BE2C (cell line): ENCODE measurements at regions not wholly inside any gene's neighbourhood (a gene's known extent, or its start where the extent isn't known, plus 50 kb on each side); places are given as distances from the start of the nearest gene placed in this dataset.

Source experiments
- DNase-seq: peaks from one replicate; pipeline ENCODE4 v3.0.0-alpha.2; 2020
- H3K27me3 ChIP-seq: fragments of 250-450 bp; sonication (Bioruptor Pico); 2 replicates; pipeline ENCODE4 v1.5.1; 2020; ENCODE audit warnings: mild to moderate bottlenecking
- H3K36me3 ChIP-seq: fragments of 250-450 bp; sonication (Bioruptor Pico); 2 replicates; pipeline ENCODE4 v1.5.1; 2020; ENCODE audit warnings: mild to moderate bottlenecking
- H3K4me1 ChIP-seq: fragments of 250-450 bp; sonication (Bioruptor Pico); 2 replicates; pipeline ENCODE4 v1.5.1; 2020
- H3K4me3 ChIP-seq: 2 replicates; pipeline ENCODE4 v1.5.1; 2011; ENCODE audit warnings: low read depth, low read length
- H3K9me3 ChIP-seq: fragments of 250-450 bp; sonication (Bioruptor Pico); 2 replicates; pipeline ENCODE4 v1.5.1; 2020
- TF ChIP-seq, protein P1 (sequence below): IDR thresholded peaks from 2 replicates; pipeline ENCODE4 v1.5.1; 2012; ENCODE audit warnings: mild to moderate bottlenecking, low read depth, low read length

DNA sequence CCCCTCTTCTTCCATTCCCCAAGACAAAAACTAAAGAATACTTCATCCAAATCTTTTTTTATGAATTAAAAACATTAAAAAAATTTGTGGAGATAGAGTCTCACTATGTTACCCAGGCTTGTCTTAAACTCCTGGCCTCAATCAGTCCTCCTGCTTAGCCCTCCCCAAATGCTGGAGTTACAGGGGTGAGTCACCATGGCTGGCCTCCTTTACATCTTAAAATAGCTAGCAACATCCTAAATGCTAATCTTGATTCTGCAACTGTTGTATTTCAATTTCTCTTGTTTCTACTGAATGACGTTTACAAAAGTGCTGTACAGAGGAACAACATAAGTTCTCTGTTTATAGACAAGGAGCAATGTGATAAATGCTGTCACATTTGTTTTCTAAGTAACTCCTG is 483.5 kb downstream of the ADGRL2 start:
- Histone ChIP-seq H3K9me3 (no peaks in the 10 kb centered on the region), H3K4me3 (no peak overlapping the region), H3K36me3 (no peaks in the 10 kb centered on the region), H3K27me3 (no peaks in the 10 kb centered on the region), H3K4me1 (no peaks in the 10 kb centered on the region)
- DNase-seq, result no peak
- TF ChIP-seq, protein P1, sequence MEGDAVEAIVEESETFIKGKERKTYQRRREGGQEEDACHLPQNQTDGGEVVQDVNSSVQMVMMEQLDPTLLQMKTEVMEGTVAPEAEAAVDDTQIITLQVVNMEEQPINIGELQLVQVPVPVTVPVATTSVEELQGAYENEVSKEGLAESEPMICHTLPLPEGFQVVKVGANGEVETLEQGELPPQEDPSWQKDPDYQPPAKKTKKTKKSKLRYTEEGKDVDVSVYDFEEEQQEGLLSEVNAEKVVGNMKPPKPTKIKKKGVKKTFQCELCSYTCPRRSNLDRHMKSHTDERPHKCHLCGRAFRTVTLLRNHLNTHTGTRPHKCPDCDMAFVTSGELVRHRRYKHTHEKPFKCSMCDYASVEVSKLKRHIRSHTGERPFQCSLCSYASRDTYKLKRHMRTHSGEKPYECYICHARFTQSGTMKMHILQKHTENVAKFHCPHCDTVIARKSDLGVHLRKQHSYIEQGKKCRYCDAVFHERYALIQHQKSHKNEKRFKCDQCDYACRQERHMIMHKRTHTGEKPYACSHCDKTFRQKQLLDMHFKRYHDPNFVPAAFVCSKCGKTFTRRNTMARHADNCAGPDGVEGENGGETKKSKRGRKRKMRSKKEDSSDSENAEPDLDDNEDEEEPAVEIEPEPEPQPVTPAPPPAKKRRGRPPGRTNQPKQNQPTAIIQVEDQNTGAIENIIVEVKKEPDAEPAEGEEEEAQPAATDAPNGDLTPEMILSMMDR, result no peak

DNA sequence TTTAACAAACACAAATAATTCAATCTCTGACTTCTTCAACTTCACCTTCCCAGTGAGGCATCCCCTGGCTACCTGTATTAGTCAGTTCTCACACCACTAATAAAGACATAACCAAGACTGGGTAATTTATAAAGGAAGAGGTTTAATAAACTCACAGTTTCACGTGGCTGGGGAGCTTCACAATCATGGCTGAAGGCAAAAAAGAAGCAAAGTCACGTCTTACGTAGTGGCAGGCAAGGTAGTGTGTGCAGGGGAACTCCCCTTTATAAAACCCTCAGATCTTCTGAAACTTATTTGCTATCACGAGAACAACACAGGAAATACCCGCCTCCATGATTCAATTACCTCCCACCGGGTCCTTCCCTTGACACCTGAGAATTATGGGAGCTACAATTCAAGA is 478.5 kb downstream of the ADGRL2 start:
- Histone ChIP-seq H3K4me1 (no peaks in the 10 kb centered on the region), H3K27me3 (no peaks in the 10 kb centered on the region), H3K9me3 (no peaks in the 10 kb centered on the region), H3K4me3 (no peak overlapping the region), H3K36me3 (no peaks in the 10 kb centered on the region)
- no peak for DNase-seq
- TF ChIP-seq, protein P1, result no peak

DNA sequence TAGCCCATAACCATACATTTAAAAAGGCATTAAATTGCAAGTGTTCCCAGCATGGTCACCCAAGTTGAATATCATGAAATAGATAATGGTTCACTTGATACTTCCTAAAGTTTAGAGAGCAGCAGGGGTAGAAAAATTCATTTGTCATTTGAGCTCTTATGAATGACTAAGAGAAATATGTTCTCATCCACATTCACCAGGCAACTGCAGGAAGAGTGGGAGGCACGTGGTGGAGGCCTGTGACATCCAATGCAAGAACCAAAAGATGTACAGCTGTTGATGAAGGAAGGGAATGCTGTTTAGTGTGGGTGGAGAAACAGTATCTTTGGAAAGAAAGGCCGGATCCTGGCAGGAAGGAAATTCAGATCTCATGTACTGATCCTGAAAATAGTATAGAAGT is 473.1 kb downstream of the ADGRL2 start:
- Histone ChIP-seq H3K9me3 (no peaks in the 10 kb centered on the region), H3K36me3 (no peaks in the 10 kb centered on the region), H3K4me1 (no peaks in the 10 kb centered on the region), H3K4me3 (no peak overlapping the region), H3K27me3 (no peaks in the 10 kb centered on the region)
- TF ChIP-seq, protein P1, result no peak
- DNase-seq, result no peak

DNA sequence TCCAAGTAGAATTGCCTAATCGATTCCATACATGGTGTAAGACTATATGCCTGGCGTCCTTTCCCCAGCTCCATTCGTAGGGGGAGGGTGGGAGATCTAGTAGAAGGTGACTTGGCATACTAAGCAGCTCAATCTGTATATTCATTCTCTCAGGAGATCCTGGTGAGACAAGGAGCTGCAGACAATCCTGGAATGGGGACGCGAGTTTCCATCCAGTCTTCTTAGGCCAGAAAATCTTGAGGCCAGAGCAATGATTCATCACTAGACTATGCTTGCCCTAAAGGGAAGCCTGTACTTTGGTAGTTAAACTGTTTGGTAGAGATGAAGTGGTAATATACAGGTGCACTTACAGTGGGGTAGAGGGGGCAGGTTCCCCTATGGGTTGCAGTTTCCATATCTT is 468.7 kb downstream of the ADGRL2 start:
- Histone ChIP-seq H3K4me1 (no peaks in the 10 kb centered on the region), H3K36me3 (no peaks in the 10 kb centered on the region), H3K4me3 (no peak overlapping the region), H3K27me3 (no peaks in the 10 kb centered on the region), H3K9me3 (no peaks in the 10 kb centered on the region)
- TF ChIP-seq, protein P1, result no peak
- no peak for DNase-seq

DNA sequence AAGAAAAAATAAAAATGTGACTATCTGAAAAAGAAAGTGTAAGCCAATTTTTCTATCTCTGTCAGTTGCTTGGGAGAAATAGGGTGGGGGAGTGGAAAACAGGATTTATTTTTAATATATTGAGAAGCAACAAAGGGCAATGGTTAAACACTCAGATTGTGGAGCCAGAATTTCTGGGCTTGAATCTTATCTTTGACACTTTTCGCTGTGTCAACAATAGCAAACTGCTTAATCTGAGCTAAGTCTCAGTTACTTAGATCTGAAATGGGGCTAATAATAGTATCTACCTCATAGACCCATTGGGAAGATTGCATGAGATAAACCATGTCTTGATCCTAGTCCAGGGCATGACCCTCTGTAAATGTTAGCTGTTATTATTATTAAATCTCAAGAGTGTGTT is 468.1 kb downstream of the ADGRL2 start:
- no peaks in the 10 kb centered on the region for H3K9me3 ChIP-seq
- no peak for DNase-seq
- no peaks in the 10 kb centered on the region for H3K36me3 ChIP-seq
- TF ChIP-seq, protein P1, result no peak
- H3K4me1 ChIP-seq, result no peaks in the 10 kb centered on the region
- H3K27me3 ChIP-seq, result no peaks in the 10 kb centered on the region
- no peak overlapping the region for H3K4me3 ChIP-seq

DNA sequence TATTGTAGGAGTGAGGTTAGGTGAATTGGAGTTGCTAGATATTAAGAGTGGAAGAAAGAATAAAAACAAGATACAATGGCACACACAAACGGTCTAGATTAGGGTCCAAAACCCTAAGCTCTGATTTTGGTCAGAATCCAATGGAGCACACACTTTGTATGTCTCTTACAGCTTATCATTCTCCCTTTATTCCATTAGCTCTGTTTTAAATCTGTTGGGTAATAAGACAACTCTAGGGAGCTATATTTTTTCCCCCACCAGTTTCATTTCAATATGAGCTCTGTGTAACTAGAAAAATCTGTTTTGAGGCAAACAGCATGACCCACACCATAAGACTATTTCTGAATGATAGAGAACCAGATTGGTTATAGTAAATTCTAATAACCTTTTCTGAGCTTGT is 465.6 kb downstream of the ADGRL2 start:
- no peak overlapping the region for H3K4me3 ChIP-seq
- no peaks in the 10 kb centered on the region for H3K27me3 ChIP-seq
- H3K9me3 ChIP-seq, result no peaks in the 10 kb centered on the region
- TF ChIP-seq, protein P1, result no peak
- no peaks in the 10 kb centered on the region for H3K36me3 ChIP-seq
- no peak for DNase-seq
- H3K4me1 ChIP-seq, result no peaks in the 10 kb centered on the region
